ENCODE measurements at regions not wholly inside any gene's neighbourhood (a gene's known extent, or its start where the extent isn't known, plus 50 kb on each side); places are given as distances from the start of the nearest gene placed in this dataset.
"Not testable (repeated sequence)": the region's sequence is repeated elsewhere in the genome, so short reads cannot be mapped to it uniquely, and the experiment has no call there.

GRCh38 chr1:90348459-90348858, 353.5 kb downstream of the ZNF326 start:
- TF ChIP-seq CTCF, POLR2AphosphoS5 (IDR thresholded peaks at IDR 0.05): not testable (repeated sequence)
